ENCODE measurements at regions not wholly inside any gene's neighbourhood (a gene's known extent, or its start where the extent isn't known, plus 50 kb on each side); places are given as distances from the start of the nearest gene placed in this dataset.

GRCh38 chr16:86088816-86089215 lies 189.9 kb downstream of the IRF8 start:
- ATAC-seq (no peak), DNase-seq (ENCODE audit: low read depth, low spot score) (no peak)
- ChIA-PET RAD21 (ENCODE audit: low non-redundant PET in 1 of 2, low total read pairs in 2 of 2, uncharacterized antibody in 2 of 2, unreplicated experiment in 2 of 2) (no interaction called here), POLR2A (no interaction called here), CTCF (no interaction called here)
- H3K9ac ChIP-seq (ENCODE audit: low read length) = no peak overlapping the region
- H3K27ac ChIP-seq (ENCODE audit: low read depth, low read length) = no peak overlapping the region
- H3K4me3 ChIP-seq (replicated peaks in 1 of 2; ENCODE audit: low read depth in 1 of 2, low read length in 2 of 2) = no peak overlapping the region
- no peak overlapping the region for H2AFZ ChIP-seq (ENCODE audit: low read depth, low read length, poor library complexity, severe bottlenecking)
- H3K36me3 ChIP-seq (ENCODE audit: control insufficient read depth in 1 of 2, insufficient read depth in 2 of 2, low read length in 2 of 2) = no peaks in the 10 kb centered on the region
- H3K4me2 ChIP-seq (ENCODE audit: low read length) = no peak overlapping the region
- no peaks in the 10 kb centered on the region for H3K9me3 ChIP-seq (ENCODE audit: control insufficient read depth in 1 of 2, insufficient read depth in 1 of 2, low read depth in 1 of 2, low read length in 2 of 2)
- no peaks in the 10 kb centered on the region for H4K20me1 ChIP-seq (ENCODE audit: insufficient read depth)
- no peak for TF ChIP-seq FOSL1 (IDR thresholded peaks at IDR 0.05; ENCODE audit: low read depth)
- H3K79me2 ChIP-seq (ENCODE audit: insufficient read depth, low read length) = no peaks in the 10 kb centered on the region
- BruUV-seq (replicated peaks) = no TSS peak
- H3K4me1 ChIP-seq (ENCODE audit: control insufficient read depth in 1 of 2, insufficient read depth in 2 of 2, low read length in 2 of 2) = no peaks in the 10 kb centered on the region
- intact Hi-C loops (cut with micrococcal nuclease) = no loop called here
- no peaks in the 10 kb centered on the region for H3K9me2 ChIP-seq (ENCODE audit: insufficient read depth)
- no peaks in the 10 kb centered on the region for H3K27me3 ChIP-seq (ENCODE audit: insufficient read depth, low read length)

GRCh38 chr16:86089334-86089900 lies 190.5 kb downstream of the IRF8 start:
- no peak overlapping the region for H3K27ac ChIP-seq (ENCODE audit: low read depth, low read length)
- H3K27me3 ChIP-seq (ENCODE audit: insufficient read depth, low read length) = no peaks in the 10 kb centered on the region
- ChIA-PET RAD21 (ENCODE audit: low non-redundant PET in 1 of 2, low total read pairs in 2 of 2, uncharacterized antibody in 2 of 2, unreplicated experiment in 2 of 2) (no interaction called here), POLR2A (no interaction called here), CTCF (no interaction called here)
- no peak for ATAC-seq
- H3K79me2 ChIP-seq (ENCODE audit: insufficient read depth, low read length) = no peaks in the 10 kb centered on the region
- no peak overlapping the region for H3K9ac ChIP-seq (ENCODE audit: low read length)
- H2AFZ ChIP-seq (ENCODE audit: low read depth, low read length, poor library complexity, severe bottlenecking) = no peak overlapping the region
- no peaks in the 10 kb centered on the region for H3K9me2 ChIP-seq (ENCODE audit: insufficient read depth)
- H3K4me3 ChIP-seq (replicated peaks in 1 of 2; ENCODE audit: low read depth in 1 of 2, low read length in 2 of 2) = no peak overlapping the region
- no peak for DNase-seq (ENCODE audit: low read depth, low spot score)
- no peaks in the 10 kb centered on the region for H3K9me3 ChIP-seq (ENCODE audit: control insufficient read depth in 1 of 2, insufficient read depth in 1 of 2, low read depth in 1 of 2, low read length in 2 of 2)
- intact Hi-C loops (cut with micrococcal nuclease) = no loop called here
- TF ChIP-seq YY1 (IDR thresholded peaks at IDR 0.05; ENCODE audit: extremely low read depth, insufficient replicate concordance, low read depth, low read length) (no peak), REST (IDR thresholded peaks at IDR 0.05; ENCODE audit: low read depth) (no peak), MAX (IDR thresholded peaks at IDR 0.05) (no peak), SIN3A (IDR thresholded peaks at IDR 0.05; ENCODE audit: low read depth) (no peak)
- H3K4me1 ChIP-seq (ENCODE audit: control insufficient read depth in 1 of 2, insufficient read depth in 2 of 2, low read length in 2 of 2) = no peaks in the 10 kb centered on the region
- no peak overlapping the region for H3K4me2 ChIP-seq (ENCODE audit: low read length)
- no TSS peak for BruUV-seq (replicated peaks)
- H4K20me1 ChIP-seq (ENCODE audit: insufficient read depth) = no peaks in the 10 kb centered on the region
- H3K36me3 ChIP-seq (ENCODE audit: control insufficient read depth in 1 of 2, insufficient read depth in 2 of 2, low read length in 2 of 2) = no peaks in the 10 kb centered on the region
